GM18519 (cell line): ENCODE measurements at regions not wholly inside any gene's neighbourhood (a gene's known extent, or its start where the extent isn't known, plus 50 kb on each side); places are given as distances from the start of the nearest gene placed in this dataset.

Experiments used
- ATAC-seq: cut with Tn5 transposase; IDR thresholded peaks from one replicate; pipeline ENCODE4 v1.9.1; 2021; ENCODE audit warnings: mild to moderate bottlenecking, moderate library complexity; ENCODE audit not compliant: unreplicated experiment, low FRiP score

- peak; percentile 93 for ATAC-seq
Observed at GRCh38 chr13:29935309-29935981, 85.0 kb upstream of the UBL3 start.

GRCh38 chr13:29934531-29935308 lies 84.3 kb upstream of the UBL3 start:
- no peak for ATAC-seq

- ATAC-seq = no peak
Observed at GRCh38 chr13:29933401-29933800, 83.0 kb upstream of the UBL3 start.

- ATAC-seq = no peak
Observed at GRCh38 chr13:29931696-29932095, 81.3 kb upstream of the UBL3 start.

- no peak for ATAC-seq
Observed at GRCh38 chr13:29929062-29929847, 78.8 kb upstream of the UBL3 start.

- no peak for ATAC-seq
Observed at GRCh38 chr13:29926098-29926476, 75.7 kb upstream of the UBL3 start.

GRCh38 chr13:29925457-29926097 lies 75.2 kb upstream of the UBL3 start:
- ATAC-seq = no peak

- no peak for ATAC-seq
Observed at GRCh38 chr13:29924482-29925350, 74.3 kb upstream of the UBL3 start.

- no peak for ATAC-seq
Observed at GRCh38 chr13:29923554-29924481, 73.4 kb upstream of the UBL3 start.

- ATAC-seq = no peak
Observed at GRCh38 chr13:29922896-29923295, 72.5 kb upstream of the UBL3 start.

- no peak for ATAC-seq
Observed at GRCh38 chr13:29922281-29922821, 71.9 kb upstream of the UBL3 start.

GRCh38 chr13:29921542-29921941 lies 71.1 kb upstream of the UBL3 start:
- no peak for ATAC-seq

- no peak for ATAC-seq
Observed at GRCh38 chr13:29920025-29920643, 69.7 kb upstream of the UBL3 start.

- ATAC-seq = no peak
Observed at GRCh38 chr13:29918845-29919244, 68.4 kb upstream of the UBL3 start.

- ATAC-seq = no peak
Observed at GRCh38 chr13:29917650-29918049, 67.2 kb upstream of the UBL3 start.

GRCh38 chr13:29914581-29914980 lies 64.2 kb upstream of the UBL3 start:
- no peak for ATAC-seq

GRCh38 chr13:29911781-29912418 lies 61.5 kb upstream of the UBL3 start:
- ATAC-seq = no peak
